DND-41 (cell line): ENCODE measurements at regions not wholly inside any gene's neighbourhood (a gene's known extent, or its start where the extent isn't known, plus 50 kb on each side); places are given as distances from the start of the nearest gene placed in this dataset.

Experiments
- CTCF ChIP-seq: IDR thresholded peaks from 2 replicates; pipeline ENCODE4 v1.5.1; 2012; ENCODE audit warnings: borderline replicate concordance, low read length, moderate library complexity, mild to moderate bottlenecking; ENCODE audit not compliant: poor library complexity, severe bottlenecking; ENCODE audit errors: extremely low read depth
- EZH2 ChIP-seq: IDR thresholded peaks from 3 replicates; pipeline ENCODE4 v1.6.1; 2012; ENCODE audit warnings: borderline replicate concordance, low read depth, mild to moderate bottlenecking, moderate library complexity, low read length, inconsistent platforms; ENCODE audit not compliant: severe bottlenecking

- TF ChIP-seq CTCF (no peak), EZH2 (no peak)
Measured at GRCh38 chr1:116224561-116224960, 113.4 kb downstream of the MAB21L3 start.
